ENCODE measurements at regions not wholly inside any gene's neighbourhood (a gene's known extent, or its start where the extent isn't known, plus 50 kb on each side); places are given as distances from the start of the nearest gene placed in this dataset.

DNA sequence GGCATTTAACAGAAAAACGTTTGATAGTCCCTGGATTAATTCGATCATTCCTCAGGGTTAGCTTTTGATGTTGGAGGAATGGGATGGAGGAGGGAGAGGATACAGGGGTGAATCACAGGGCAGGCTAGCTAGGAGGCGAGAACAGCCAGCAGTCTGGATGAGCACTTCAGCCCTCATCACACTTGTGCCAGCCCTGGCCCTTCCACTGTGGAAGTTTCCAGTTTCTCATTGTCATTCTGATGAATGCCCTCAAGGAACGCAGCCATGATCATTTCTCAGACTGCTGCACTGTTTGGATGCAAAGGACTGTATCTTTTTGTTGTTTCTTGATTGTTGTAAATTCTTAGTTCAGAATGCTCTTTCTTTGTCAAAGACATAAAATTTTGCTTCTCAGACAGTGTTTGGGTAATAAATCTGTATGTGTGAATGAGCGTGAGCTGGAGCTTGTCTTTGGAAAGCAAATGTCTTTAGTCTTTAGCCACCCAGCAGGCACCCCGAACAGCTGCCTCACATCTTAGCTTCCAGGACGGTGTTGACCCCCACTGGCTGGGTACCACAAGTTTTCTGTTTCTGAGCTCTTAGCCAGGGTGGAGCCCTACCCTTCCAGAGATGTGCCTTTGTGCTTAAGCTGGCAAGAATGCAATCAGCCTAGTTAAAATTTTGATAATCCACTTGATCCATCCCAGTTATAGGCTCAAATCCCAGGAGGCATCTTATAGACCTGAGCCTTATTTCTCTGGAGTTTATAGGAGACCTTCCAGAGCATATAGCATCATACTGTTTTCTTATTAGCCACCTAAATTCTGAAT, 121.1 kb downstream of the PDCD6IP start:
- Histone ChIP-seq H3K9me3 (no peaks in the 10 kb centered on the region), H3K36me3 (ENCODE audit: low read depth, missing control alignments) (no peaks in the 10 kb centered on the region), H3K27me3 (no peaks in the 10 kb centered on the region), H3K4me1 (no peaks in the 10 kb centered on the region), H3K4me3 (no peak overlapping the region), H3K27ac (no peak overlapping the region)
- 75 to 80% methylated on average over 7 of the region's 7 CpGs for WGBS, 2 donors
- TF ChIP-seq, protein P1, sequence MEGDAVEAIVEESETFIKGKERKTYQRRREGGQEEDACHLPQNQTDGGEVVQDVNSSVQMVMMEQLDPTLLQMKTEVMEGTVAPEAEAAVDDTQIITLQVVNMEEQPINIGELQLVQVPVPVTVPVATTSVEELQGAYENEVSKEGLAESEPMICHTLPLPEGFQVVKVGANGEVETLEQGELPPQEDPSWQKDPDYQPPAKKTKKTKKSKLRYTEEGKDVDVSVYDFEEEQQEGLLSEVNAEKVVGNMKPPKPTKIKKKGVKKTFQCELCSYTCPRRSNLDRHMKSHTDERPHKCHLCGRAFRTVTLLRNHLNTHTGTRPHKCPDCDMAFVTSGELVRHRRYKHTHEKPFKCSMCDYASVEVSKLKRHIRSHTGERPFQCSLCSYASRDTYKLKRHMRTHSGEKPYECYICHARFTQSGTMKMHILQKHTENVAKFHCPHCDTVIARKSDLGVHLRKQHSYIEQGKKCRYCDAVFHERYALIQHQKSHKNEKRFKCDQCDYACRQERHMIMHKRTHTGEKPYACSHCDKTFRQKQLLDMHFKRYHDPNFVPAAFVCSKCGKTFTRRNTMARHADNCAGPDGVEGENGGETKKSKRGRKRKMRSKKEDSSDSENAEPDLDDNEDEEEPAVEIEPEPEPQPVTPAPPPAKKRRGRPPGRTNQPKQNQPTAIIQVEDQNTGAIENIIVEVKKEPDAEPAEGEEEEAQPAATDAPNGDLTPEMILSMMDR (IDR thresholded peaks at IDR 0.05), result no peak
- no peak for TF ChIP-seq POLR2A (IDR thresholded peaks at IDR 0.05)
- DNase-seq, result no peak
- intact Hi-C loops (cut with DNase I; ENCODE audit: low total_unique reads), result no loop called here

DNA sequence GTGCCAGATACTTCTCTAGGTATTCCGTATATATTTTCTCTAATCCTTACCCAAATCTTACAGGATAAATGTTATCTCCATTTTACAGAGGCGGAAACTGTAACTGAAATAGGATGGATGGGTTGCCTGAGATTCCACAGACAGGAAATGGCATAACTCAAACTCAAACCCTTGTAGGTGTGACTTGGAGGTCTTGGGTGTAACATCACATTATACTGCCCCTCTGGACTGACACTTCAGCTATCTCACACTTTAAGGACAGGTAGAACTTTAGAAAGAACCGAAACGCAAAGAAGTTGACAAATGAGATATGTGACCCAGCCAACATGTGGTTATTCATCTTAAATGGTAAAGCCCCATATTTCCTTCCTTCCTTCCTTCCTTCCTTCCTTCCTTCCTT, 122.1 kb downstream of the PDCD6IP start:
- WGBS, 2 donors, result 85 to 92% methylated on average over 4 of the region's 4 CpGs
- no peak overlapping the region for H3K27ac ChIP-seq
- DNase-seq, result no peak
- H3K9me3 ChIP-seq, result no peaks in the 10 kb centered on the region
- intact Hi-C loops (cut with DNase I; ENCODE audit: low total_unique reads), result no loop called here
- H3K27me3 ChIP-seq, result no peaks in the 10 kb centered on the region
- H3K4me3 ChIP-seq, result no peak overlapping the region
- no peaks in the 10 kb centered on the region for H3K36me3 ChIP-seq (ENCODE audit: low read depth, missing control alignments)
- TF ChIP-seq, protein P1 (IDR thresholded peaks at IDR 0.05), result no peak
- TF ChIP-seq POLR2A (IDR thresholded peaks at IDR 0.05), result no peak
- H3K4me1 ChIP-seq, result no peaks in the 10 kb centered on the region

DNA sequence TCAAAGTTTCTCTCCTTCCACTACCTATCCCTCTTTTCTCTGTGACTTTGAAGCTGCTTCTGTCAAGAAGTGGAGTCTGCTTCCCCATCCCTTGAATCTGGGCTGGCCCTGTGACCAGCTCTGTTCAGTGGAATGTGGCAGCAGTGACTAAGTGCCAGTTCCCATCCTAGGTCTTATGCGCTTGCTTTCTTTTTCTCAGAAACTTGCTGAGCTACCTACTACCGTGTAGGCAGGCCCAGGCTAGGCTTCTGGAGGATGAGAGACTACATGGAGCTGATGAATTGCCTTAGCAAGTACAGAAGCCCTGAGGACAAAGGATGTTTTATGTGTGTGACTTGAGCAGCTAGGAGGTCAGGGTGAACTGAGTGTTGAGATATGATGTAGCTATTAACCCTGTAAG, 123.2 kb downstream of the PDCD6IP start:
- no peak overlapping the region for H3K27ac ChIP-seq
- TF ChIP-seq POLR2A (IDR thresholded peaks at IDR 0.05), result no peak
- TF ChIP-seq, protein P1 (IDR thresholded peaks at IDR 0.05), result no peak
- intact Hi-C loops (cut with DNase I; ENCODE audit: low total_unique reads), result no loop called here
- 85 to 94% methylated on average over 2 of the region's 2 CpGs for WGBS, 2 donors
- no peaks in the 10 kb centered on the region for H3K9me3 ChIP-seq
- no peaks in the 10 kb centered on the region for H3K36me3 ChIP-seq (ENCODE audit: low read depth, missing control alignments)
- H3K4me1 ChIP-seq, result no peaks in the 10 kb centered on the region
- H3K4me3 ChIP-seq, result no peak overlapping the region
- H3K27me3 ChIP-seq, result no peaks in the 10 kb centered on the region
- DNase-seq, result no peak

DNA sequence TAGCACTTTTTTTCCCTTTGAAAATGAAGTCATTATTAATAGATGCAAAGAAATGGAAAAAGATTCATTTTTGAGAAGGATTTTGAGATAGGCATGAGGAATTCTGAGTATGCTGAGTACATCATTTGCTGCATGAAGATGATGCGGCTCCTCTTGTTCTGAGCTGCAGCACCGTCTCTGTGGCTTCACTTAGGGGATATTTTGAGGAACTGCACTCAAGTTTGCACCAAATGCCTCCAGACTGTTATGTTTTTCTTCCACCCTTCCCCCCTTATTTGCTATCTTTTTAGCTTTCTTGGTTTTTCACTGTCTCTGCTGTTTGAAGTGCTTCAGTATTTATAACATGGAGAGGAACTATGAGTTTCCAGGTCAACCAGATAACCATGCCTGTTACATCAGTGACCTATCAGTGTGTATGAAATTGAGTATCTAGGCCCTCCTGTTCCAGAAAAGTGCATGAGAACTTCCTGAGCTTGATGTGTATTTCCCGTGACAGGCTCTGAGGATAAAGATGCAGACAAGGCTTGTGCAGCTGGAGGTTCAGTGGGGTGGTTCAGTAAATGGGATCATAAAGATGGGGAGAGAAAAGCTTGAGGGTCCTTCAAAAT, 128.7 kb downstream of the PDCD6IP start:
- H3K4me1 ChIP-seq, result no peaks in the 10 kb centered on the region
- intact Hi-C loops (cut with DNase I; ENCODE audit: low total_unique reads), result no loop called here
- H3K27ac ChIP-seq, result no peak overlapping the region
- no peaks in the 10 kb centered on the region for H3K36me3 ChIP-seq (ENCODE audit: low read depth, missing control alignments)
- TF ChIP-seq, protein P1 (IDR thresholded peaks at IDR 0.05), result no peak
- TF ChIP-seq POLR2A (IDR thresholded peaks at IDR 0.05), result no peak
- H3K27me3 ChIP-seq, result no peaks in the 10 kb centered on the region
- WGBS, 2 donors, result 90 to 91% methylated on average over 3 of the region's 3 CpGs
- no peak for DNase-seq
- no peak overlapping the region for H3K4me3 ChIP-seq
- H3K9me3 ChIP-seq, result no peaks in the 10 kb centered on the region
